SK-N-SH (cell line): ENCODE measurements at regions not wholly inside any gene's neighbourhood (a gene's known extent, or its start where the extent isn't known, plus 50 kb on each side); places are given as distances from the start of the nearest gene placed in this dataset.

Experiments
- CTCF ChIA-PET: fragments of 300-600, 350-600 bp; formaldehyde crosslinking; extraction: SDS; loops from one replicate; lab custom pipeline; 2021; lab: Yijun Ruan, JAX
- POLR2A ChIA-PET: fragments of 350-600 bp; sonication (Branson Sonifier 250); formaldehyde crosslinking; extraction: SDS; loops from one replicate; lab custom pipeline; 2020; ENCODE audit warnings: antibody characterized with exemption, inconsistent platforms; lab: Yijun Ruan, JAX
- DNase-seq: peaks from one replicate; pipeline ENCODE4 v3.0.0; 2012
- H2AFZ ChIP-seq: fragments of 200-600 bp; sonication (generic); 2 replicates; pipeline ENCODE4 v1.8.1; 2016; ENCODE audit warnings: antibody characterized with exemption, mild to moderate bottlenecking, low read depth
- H3F3A ChIP-seq: fragments of 200-600 bp; sonication (generic); replicated peaks from 2 replicates; pipeline ENCODE3; 2016; ENCODE audit warnings: antibody characterized with exemption, mild to moderate bottlenecking; ENCODE audit not compliant: insufficient read depth
- H3K27ac ChIP-seq, 2 experiments: fragments of 200-500 bp in 1 of 2; fragments of 200-600 bp in 1 of 2; sonication (Bioruptor generic) in 1 of 2; sonication (generic), shearing (Covaris generic) in 1 of 2; 2 replicates each; pipeline versions ENCODE4 v1.5.1 to v1.6.1; 2014 to 2016; ENCODE audit warnings: low read depth in 2 of 2, inconsistent platforms in 1 of 2, low read length in 1 of 2, mild to moderate bottlenecking in 1 of 2, mixed read lengths in 1 of 2
- H3K27me3 ChIP-seq: fragments of 200-600 bp; sonication (generic), shearing (Covaris generic); 2 replicates; pipeline ENCODE4 v1.6.1; 2016; ENCODE audit warnings: mixed run types; ENCODE audit not compliant: insufficient read depth
- H3K36me3 ChIP-seq, 2 experiments: fragments of 200-500 bp in 1 of 2; fragments of 200-600 bp in 1 of 2; sonication (Bioruptor generic) in 1 of 2; sonication (generic) in 1 of 2; replicated peaks in 1 of 2; 2 replicates each; pipeline versions ENCODE3 to v1.5.1; 2014 to 2016; ENCODE audit warnings: low read length in 1 of 2, mild to moderate bottlenecking in 1 of 2; ENCODE audit not compliant: insufficient read depth in 2 of 2, control insufficient read depth in 1 of 2
- H3K4me1 ChIP-seq, 2 experiments: fragments of 200-500 bp in 1 of 2; fragments of 200-600 bp in 1 of 2; sonication (Bioruptor generic) in 1 of 2; sonication (generic), shearing (Covaris generic) in 1 of 2; 2 replicates each; pipeline versions ENCODE4 v1.5.1 to v1.6.1; 2014 to 2016; ENCODE audit warnings: low read depth in 1 of 2, low read length in 1 of 2, mixed run types in 1 of 2; ENCODE audit not compliant: insufficient read depth in 2 of 2, control insufficient read depth in 1 of 2
- H3K4me2 ChIP-seq: fragments of 200-600 bp; sonication (generic), shearing (Covaris generic); 2 replicates; pipeline ENCODE4 v1.6.1; 2017; ENCODE audit warnings: mixed run types
- H3K4me3 ChIP-seq, 2 experiments: fragments of 200-500 bp in 1 of 2; fragments of 200-600 bp in 1 of 2; sonication (Bioruptor generic) in 1 of 2; sonication (generic), shearing (Covaris generic) in 1 of 2; 2 replicates each; pipeline versions ENCODE4 v1.5.1 to v1.8.1; 2014 to 2016; ENCODE audit warnings: low read depth in 2 of 2, inconsistent platforms in 1 of 2, low read length in 1 of 2, mild to moderate bottlenecking in 1 of 2, mixed read lengths in 1 of 2, moderate library complexity in 1 of 2
- H3K79me2 ChIP-seq: fragments of 200-600 bp; sonication (generic); 2 replicates; pipeline ENCODE4 v1.8.1; 2017; ENCODE audit warnings: mild to moderate bottlenecking; ENCODE audit not compliant: insufficient read depth
- H3K9ac ChIP-seq: fragments of 200-600 bp; sonication (generic); 2 replicates; pipeline ENCODE4 v1.6.1; 2017; ENCODE audit warnings: mixed run types
- H3K9me2 ChIP-seq: fragments of 200-600 bp; sonication (generic); 2 replicates; pipeline ENCODE4 v1.6.1; 2017; ENCODE audit warnings: mixed run types
- H3K9me3 ChIP-seq: fragments of 200-600 bp; sonication (generic); 2 replicates; pipeline ENCODE4 v1.6.1; 2017; ENCODE audit warnings: mixed run types, mild to moderate bottlenecking, moderate library complexity
- H4K20me1 ChIP-seq: fragments of 200-600 bp; sonication (generic); 2 replicates; pipeline ENCODE4 v1.6.1; 2017; ENCODE audit warnings: mild to moderate bottlenecking, mixed run types; ENCODE audit not compliant: insufficient read depth
- CHD2 ChIP-seq: fragments of 150-350 bp; IDR thresholded peaks from 2 replicates; pipeline ENCODE4 v1.6.1; 2018; ENCODE audit warnings: low read length; ENCODE audit not compliant: partially characterized antibody
- GABPA ChIP-seq: IDR thresholded peaks from 2 replicates; pipeline ENCODE4 v1.4.0; 2012; ENCODE audit warnings: low read depth, mild to moderate bottlenecking
- RAD21 ChIP-seq: IDR thresholded peaks from 2 replicates; pipeline ENCODE4 v1.6.1; 2012; ENCODE audit warnings: mild to moderate bottlenecking, low read length
- WGBS: methylation state at CpG from one replicate; pipeline ENCODE4 v1.1.6; 2017; ENCODE audit warnings: low lambda C conversion rate; 5-methylcytosine and 5-hydroxymethylcytosine counted together

GRCh38 chr17:72594248-72594647 lies 473.4 kb downstream of the SOX9 start:
- no peak overlapping the region for H3K27ac ChIP-seq
- H2AFZ ChIP-seq = no peak overlapping the region
- peaks cover 0 to 14% of the 10 kb centered on the region in 2 experiments; a peak in 1 of 4 replicates for H3K4me1 ChIP-seq
- CTCF ChIA-PET = interaction anchor here (1.2 to 1.8 kb wide), 3 partner anchors 9 to 37 kb away, joined by 6 to 7 read pairs (median 6); no protein-coding TSS in a partner anchor
- no peak overlapping the region for H3K4me3 ChIP-seq
- no peaks in the 10 kb centered on the region for H3K9me3 ChIP-seq
- no peak overlapping the region for H3K4me2 ChIP-seq
- H3K27me3 ChIP-seq = no peaks in the 10 kb centered on the region
- H3K9ac ChIP-seq = no peak overlapping the region
- no peak for DNase-seq
- peaks cover 30% of the 10 kb centered on the region for H3K79me2 ChIP-seq
- H3F3A ChIP-seq = peaks cover 6% of the 10 kb centered on the region
- H3K9me2 ChIP-seq = no peaks in the 10 kb centered on the region
- H3K36me3 ChIP-seq = no peaks in the 10 kb centered on the region
- no peak for TF ChIP-seq CHD2
- no peak for TF ChIP-seq GABPA
- no peak for TF ChIP-seq RAD21
- 73% methylated on average over 8 of the region's 9 CpGs for WGBS
- POLR2A ChIA-PET = no interaction called here
- H4K20me1 ChIP-seq = peaks cover 7% of the 10 kb centered on the region
